ENCODE measurements at regions not wholly inside any gene's neighbourhood (a gene's known extent, or its start where the extent isn't known, plus 50 kb on each side); places are given as distances from the start of the nearest gene placed in this dataset.

DNA sequence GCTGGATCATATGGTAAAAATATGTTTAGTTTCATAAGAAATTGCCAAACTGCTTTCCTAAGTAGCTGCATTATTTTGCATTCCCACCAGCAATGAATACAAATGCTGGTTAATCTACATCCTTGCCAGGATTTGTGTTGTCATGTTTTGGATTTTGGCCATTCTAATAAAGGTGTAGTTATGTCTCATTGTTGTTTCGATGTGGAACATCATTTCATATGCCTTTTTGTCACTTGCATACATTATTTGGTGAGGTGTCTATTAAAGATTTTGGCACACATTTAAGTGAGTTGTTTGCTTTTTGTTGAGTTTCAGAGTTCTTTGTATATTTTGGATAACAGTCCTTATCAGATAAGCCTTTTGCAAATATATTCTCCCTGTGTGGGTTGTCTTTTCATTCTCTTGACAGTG is 299.2 kb upstream of the TFPI start (continued):
- TF ChIP-seq, protein P1, sequence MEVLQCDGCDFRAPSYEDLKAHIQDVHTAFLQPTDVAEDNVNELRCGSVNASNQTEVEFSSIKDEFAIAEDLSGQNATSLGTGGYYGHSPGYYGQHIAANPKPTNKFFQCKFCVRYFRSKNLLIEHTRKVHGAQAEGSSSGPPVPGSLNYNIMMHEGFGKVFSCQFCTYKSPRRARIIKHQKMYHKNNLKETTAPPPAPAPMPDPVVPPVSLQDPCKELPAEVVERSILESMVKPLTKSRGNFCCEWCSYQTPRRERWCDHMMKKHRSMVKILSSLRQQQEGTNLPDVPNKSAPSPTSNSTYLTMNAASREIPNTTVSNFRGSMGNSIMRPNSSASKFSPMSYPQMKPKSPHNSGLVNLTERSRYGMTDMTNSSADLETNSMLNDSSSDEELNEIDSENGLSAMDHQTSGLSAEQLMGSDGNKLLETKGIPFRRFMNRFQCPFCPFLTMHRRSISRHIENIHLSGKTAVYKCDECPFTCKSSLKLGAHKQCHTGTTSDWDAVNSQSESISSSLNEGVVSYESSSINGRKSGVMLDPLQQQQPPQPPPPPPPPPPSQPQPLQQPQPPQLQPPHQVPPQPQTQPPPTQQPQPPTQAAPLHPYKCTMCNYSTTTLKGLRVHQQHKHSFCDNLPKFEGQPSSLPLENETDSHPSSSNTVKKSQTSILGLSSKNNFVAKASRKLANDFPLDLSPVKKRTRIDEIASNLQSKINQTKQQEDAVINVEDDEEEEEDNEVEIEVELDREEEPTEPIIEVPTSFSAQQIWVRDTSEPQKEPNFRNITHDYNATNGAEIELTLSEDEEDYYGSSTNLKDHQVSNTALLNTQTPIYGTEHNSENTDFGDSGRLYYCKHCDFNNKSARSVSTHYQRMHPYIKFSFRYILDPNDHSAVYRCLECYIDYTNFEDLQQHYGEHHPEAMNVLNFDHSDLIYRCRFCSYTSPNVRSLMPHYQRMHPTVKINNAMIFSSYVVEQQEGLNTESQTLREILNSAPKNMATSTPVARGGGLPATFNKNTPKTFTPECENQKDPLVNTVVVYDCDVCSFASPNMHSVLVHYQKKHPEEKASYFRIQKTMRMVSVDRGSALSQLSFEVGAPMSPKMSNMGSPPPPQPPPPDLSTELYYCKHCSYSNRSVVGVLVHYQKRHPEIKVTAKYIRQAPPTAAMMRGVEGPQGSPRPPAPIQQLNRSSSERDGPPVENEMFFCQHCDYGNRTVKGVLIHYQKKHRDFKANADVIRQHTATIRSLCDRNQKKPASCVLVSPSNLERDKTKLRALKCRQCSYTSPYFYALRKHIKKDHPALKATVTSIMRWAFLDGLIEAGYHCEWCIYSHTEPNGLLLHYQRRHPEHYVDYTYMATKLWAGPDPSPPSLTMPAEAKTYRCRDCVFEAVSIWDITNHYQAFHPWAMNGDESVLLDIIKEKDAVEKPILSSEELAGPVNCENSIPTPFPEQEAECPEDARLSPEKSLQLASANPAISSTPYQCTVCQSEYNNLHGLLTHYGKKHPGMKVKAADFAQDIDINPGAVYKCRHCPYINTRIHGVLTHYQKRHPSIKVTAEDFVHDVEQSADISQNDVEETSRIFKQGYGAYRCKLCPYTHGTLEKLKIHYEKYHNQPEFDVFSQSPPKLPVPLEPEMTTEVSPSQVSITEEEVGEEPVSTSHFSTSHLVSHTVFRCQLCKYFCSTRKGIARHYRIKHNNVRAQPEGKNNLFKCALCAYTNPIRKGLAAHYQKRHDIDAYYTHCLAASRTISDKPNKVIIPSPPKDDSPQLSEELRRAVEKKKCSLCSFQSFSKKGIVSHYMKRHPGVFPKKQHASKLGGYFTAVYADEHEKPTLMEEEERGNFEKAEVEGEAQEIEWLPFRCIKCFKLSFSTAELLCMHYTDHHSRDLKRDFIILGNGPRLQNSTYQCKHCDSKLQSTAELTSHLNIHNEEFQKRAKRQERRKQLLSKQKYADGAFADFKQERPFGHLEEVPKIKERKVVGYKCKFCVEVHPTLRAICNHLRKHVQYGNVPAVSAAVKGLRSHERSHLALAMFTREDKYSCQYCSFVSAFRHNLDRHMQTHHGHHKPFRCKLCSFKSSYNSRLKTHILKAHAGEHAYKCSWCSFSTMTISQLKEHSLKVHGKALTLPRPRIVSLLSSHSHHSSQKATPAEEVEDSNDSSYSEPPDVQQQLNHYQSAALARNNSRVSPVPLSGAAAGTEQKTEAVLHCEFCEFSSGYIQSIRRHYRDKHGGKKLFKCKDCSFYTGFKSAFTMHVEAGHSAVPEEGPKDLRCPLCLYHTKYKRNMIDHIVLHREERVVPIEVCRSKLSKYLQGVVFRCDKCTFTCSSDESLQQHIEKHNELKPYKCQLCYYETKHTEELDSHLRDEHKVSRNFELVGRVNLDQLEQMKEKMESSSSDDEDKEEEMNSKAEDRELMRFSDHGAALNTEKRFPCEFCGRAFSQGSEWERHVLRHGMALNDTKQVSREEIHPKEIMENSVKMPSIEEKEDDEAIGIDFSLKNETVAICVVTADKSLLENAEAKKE (CRISPR knock-in tag; IDR thresholded peaks at IDR 0.05): no peak

DNA sequence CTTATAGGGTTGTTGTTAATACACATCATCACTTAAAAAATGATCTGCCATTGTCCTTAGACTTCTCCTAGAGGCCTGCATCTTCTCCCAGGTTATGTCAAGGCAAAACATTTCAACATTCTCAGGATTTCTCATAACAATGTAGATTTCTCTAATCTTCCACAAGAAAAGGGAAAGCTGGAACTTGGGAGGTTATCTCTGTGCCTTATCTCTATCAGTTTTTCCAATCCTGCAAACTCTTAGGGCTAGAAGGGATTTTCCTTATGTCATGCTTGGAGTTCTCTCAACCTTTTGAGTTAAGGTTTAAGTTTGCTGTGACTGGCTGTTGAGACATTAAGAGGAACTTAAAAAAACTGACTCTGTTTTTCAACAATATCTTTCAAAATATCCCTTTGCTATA is 300.6 kb upstream of the TFPI start:
- TF ChIP-seq, protein P2, sequence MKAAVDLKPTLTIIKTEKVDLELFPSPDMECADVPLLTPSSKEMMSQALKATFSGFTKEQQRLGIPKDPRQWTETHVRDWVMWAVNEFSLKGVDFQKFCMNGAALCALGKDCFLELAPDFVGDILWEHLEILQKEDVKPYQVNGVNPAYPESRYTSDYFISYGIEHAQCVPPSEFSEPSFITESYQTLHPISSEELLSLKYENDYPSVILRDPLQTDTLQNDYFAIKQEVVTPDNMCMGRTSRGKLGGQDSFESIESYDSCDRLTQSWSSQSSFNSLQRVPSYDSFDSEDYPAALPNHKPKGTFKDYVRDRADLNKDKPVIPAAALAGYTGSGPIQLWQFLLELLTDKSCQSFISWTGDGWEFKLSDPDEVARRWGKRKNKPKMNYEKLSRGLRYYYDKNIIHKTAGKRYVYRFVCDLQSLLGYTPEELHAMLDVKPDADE (IDR thresholded peaks at IDR 0.05): no peak
- TF ChIP-seq POLR2AphosphoS5 (IDR thresholded peaks at IDR 0.05; ENCODE audit: low read depth) (no peak), ZNF114 (CRISPR knock-in tag; IDR thresholded peaks at IDR 0.05) (no peak)
- TF ChIP-seq, protein P1 (CRISPR knock-in tag; IDR thresholded peaks at IDR 0.05): no peak
- no peaks in the 10 kb centered on the region for H4K20me1 ChIP-seq (replicated peaks; ENCODE audit: insufficient read depth)
- no peak overlapping the region for H3K4me3 ChIP-seq
- no peaks in the 10 kb centered on the region for H3K36me3 ChIP-seq (ENCODE audit: insufficient read depth)
- no peaks in the 10 kb centered on the region for H3K4me1 ChIP-seq (ENCODE audit: insufficient read depth)
- H3K79me2 ChIP-seq (replicated peaks; ENCODE audit: insufficient read depth): no peaks in the 10 kb centered on the region
- H3K27ac Mint-ChIP-seq: no peak overlapping the region
- H3K4me1 Mint-ChIP-seq: no peaks in the 10 kb centered on the region; the same call in 2 of the 3 replicates
- no peak overlapping the region for H3K27ac ChIP-seq (ENCODE audit: low read depth)
- no peak overlapping the region for H2AFZ ChIP-seq
- no peaks in the 10 kb centered on the region for H3K36me3 Mint-ChIP-seq (ENCODE audit: low read depth)
- H3F3A ChIP-seq (replicated peaks; ENCODE audit: low read depth): no peaks in the 10 kb centered on the region
- H3K9me2 ChIP-seq (ENCODE audit: insufficient read depth): no peaks in the 10 kb centered on the region
- H3K27me3 Mint-ChIP-seq (ENCODE audit: insufficient read depth, low read depth, poor library complexity): no peaks in the 10 kb centered on the region
- ATAC-seq: no peak
- H3K27me3 ChIP-seq (ENCODE audit: insufficient read depth): no peaks in the 10 kb centered on the region
- H3K4me3 Mint-ChIP-seq: no peak overlapping the region
- DNase-seq (ENCODE audit: low spot score): no peak
- H3K9me3 Mint-ChIP-seq: no peaks in the 10 kb centered on the region
- no peak overlapping the region for H3K4me2 ChIP-seq
